Fibroblast of mammary gland (primary cell): ENCODE measurements at regions not wholly inside any gene's neighbourhood (a gene's known extent, or its start where the extent isn't known, plus 50 kb on each side); places are given as distances from the start of the nearest gene placed in this dataset.

Experiments used
- DNase-seq: peaks from one replicate; pipeline ENCODE4 v3.0.0-alpha.2; 2010; ENCODE audit warnings: low read depth
- H3K4me3 ChIP-seq: 2 replicates; pipeline ENCODE4 v1.5.1; 2011; ENCODE audit warnings: low read depth, mild to moderate bottlenecking, low read length, moderate library complexity; ENCODE audit not compliant: control insufficient read depth
- CTCF ChIP-seq: conservative IDR thresholded peaks from 2 replicates; pipeline ENCODE4 v1.5.1; 2011; ENCODE audit warnings: low read depth, low read length, inconsistent platforms; ENCODE audit not compliant: control insufficient read depth, insufficient read depth

- no peak for DNase-seq
- H3K4me3 ChIP-seq, result no peak overlapping the region
- TF ChIP-seq CTCF, result no peak
These were observed 371.5 kb upstream of the ACTBL2 start for GRCh38 chr5:57853929-57854697.

- H3K4me3 ChIP-seq, result no peak overlapping the region
- no peak for DNase-seq
- TF ChIP-seq CTCF, result no peak
These were observed 367.5 kb upstream of the ACTBL2 start for GRCh38 chr5:57850109-57850508.

- DNase-seq, result no peak
- H3K4me3 ChIP-seq, result no peak overlapping the region
- no peak for TF ChIP-seq CTCF
These were observed 362.4 kb upstream of the ACTBL2 start for GRCh38 chr5:57845025-57845424.

- no peak for DNase-seq
- H3K4me3 ChIP-seq, result no peak overlapping the region
- no peak for TF ChIP-seq CTCF
These were observed 361.8 kb upstream of the ACTBL2 start for GRCh38 chr5:57844410-57844809.

- no peak for TF ChIP-seq CTCF
- no peak for DNase-seq
These were observed 360.4 kb upstream of the ACTBL2 start for GRCh38 chr5:57843059-57843367.

GRCh38 chr5:57842364-57843058 is 359.9 kb upstream of the ACTBL2 start:
- no peak overlapping the region for H3K4me3 ChIP-seq
- TF ChIP-seq CTCF, result no peak
- no peak for DNase-seq

More at GRCh38 chr5:57843059-57843367, 360.4 kb upstream of the ACTBL2 start:
- H3K4me3 ChIP-seq, result no peak overlapping the region
